CD14-positive monocyte (primary cell): ENCODE measurements at regions not wholly inside any gene's neighbourhood (a gene's known extent, or its start where the extent isn't known, plus 50 kb on each side); places are given as distances from the start of the nearest gene placed in this dataset.
"Not testable (repeated sequence)": the region's sequence is repeated elsewhere in the genome, so short reads cannot be mapped to it uniquely, and the experiment has no call there.

Experiments
- DNase-seq, 3 donors: peaks; one replicate each; pipeline ENCODE4 v3.0.0-alpha.2; 2011 to 2022
- H2AFZ ChIP-seq: 2 replicates; pipeline ENCODE4 v1.6.0; 2012; ENCODE audit warnings: mild to moderate bottlenecking, low read depth, low read length, inconsistent platforms; ENCODE audit not compliant: insufficient read depth, poor library complexity, severe bottlenecking
- H3K27ac ChIP-seq, 2 donors: 1 replicate in 1 of 2; 2 replicates in 1 of 2; pipeline ENCODE4 v1.5.1; 2012 to 2013; ENCODE audit warnings: low read length in 2 of 2, control low read depth in 1 of 2, inconsistent platforms in 1 of 2, low read depth in 1 of 2, mild to moderate bottlenecking in 1 of 2
- H3K27me3 ChIP-seq, 2 donors: one replicate each; pipeline versions ENCODE4 v1.6.0 to v1.6.1; 2011 to 2013; ENCODE audit warnings: low read length in 2 of 2; ENCODE audit not compliant: control insufficient read depth in 2 of 2, insufficient read depth in 2 of 2
- H3K36me3 ChIP-seq, 2 donors: replicated peaks in 1 of 2; 1 replicate in 1 of 2; 2 replicates in 1 of 2; pipeline versions ENCODE4 v1.5.1 to v1.6.1; 2012 to 2013; ENCODE audit warnings: low read length in 2 of 2, control low read depth in 1 of 2, inconsistent platforms in 1 of 2, mild to moderate bottlenecking in 1 of 2; ENCODE audit not compliant: insufficient read depth in 2 of 2, control insufficient read depth in 1 of 2
- H3K4me1 ChIP-seq, 2 donors: 1 replicate in 1 of 2; 2 replicates in 1 of 2; pipeline versions ENCODE4 v1.5.1 to v1.6.1; 2012 to 2013; ENCODE audit warnings: low read length in 2 of 2, control low read depth in 1 of 2, inconsistent platforms in 1 of 2, mild to moderate bottlenecking in 1 of 2, moderate library complexity in 1 of 2; ENCODE audit not compliant: insufficient read depth in 2 of 2, control insufficient read depth in 1 of 2
- H3K4me2 ChIP-seq: replicated peaks from 2 replicates; pipeline ENCODE3; 2012; ENCODE audit warnings: low read length, moderate library complexity, mild to moderate bottlenecking; ENCODE audit not compliant: poor library complexity, severe bottlenecking; ENCODE audit errors: extremely low read depth
- H3K4me3 ChIP-seq, 3 experiments: fragments of 200-600 bp in 1 of 3; sonication (generic) in 1 of 3; replicated peaks in 1 of 3; 1 replicate in 2 of 3; 2 replicates in 1 of 3; pipeline ENCODE4 v1.5.1; 2011 to 2013; ENCODE audit warnings: low read length in 3 of 3, mild to moderate bottlenecking in 3 of 3, control low read depth in 2 of 3, low read depth in 2 of 3, inconsistent platforms in 1 of 3, moderate library complexity in 1 of 3
- H3K79me2 ChIP-seq: 2 replicates; pipeline ENCODE4 v1.6.0; 2012; ENCODE audit warnings: mild to moderate bottlenecking, control low read depth, inconsistent platforms, low read length, moderate library complexity; ENCODE audit not compliant: insufficient read depth
- H3K9ac ChIP-seq: 2 replicates; pipeline ENCODE4 v1.6.0; 2017; ENCODE audit warnings: low read length, mild to moderate bottlenecking; ENCODE audit not compliant: insufficient read depth, poor library complexity, severe bottlenecking
- H3K9me3 ChIP-seq, 2 donors: replicated peaks in 1 of 2; 1 replicate in 1 of 2; 2 replicates in 1 of 2; pipeline versions ENCODE4 v1.5.1 to v1.6.1; 2012 to 2013; ENCODE audit warnings: low read length in 2 of 2, control low read depth in 1 of 2; ENCODE audit not compliant: control insufficient read depth in 1 of 2, insufficient read depth in 1 of 2
- H4K20me1 ChIP-seq: 2 replicates; pipeline ENCODE4 v1.6.0; 2012; ENCODE audit warnings: mild to moderate bottlenecking, low read length, control low read depth, moderate library complexity; ENCODE audit not compliant: insufficient read depth
- H3K27ac Mint-ChIP-seq, 7 donors: one replicate each; pipeline ENCODE4 v1.8.0; 2020; ENCODE audit warnings: mild to moderate bottlenecking in 7 of 7, mixed read lengths in 7 of 7, moderate library complexity in 6 of 7, inconsistent platforms in 2 of 7
- H3K27me3 Mint-ChIP-seq, 3 donors: one replicate each; pipeline ENCODE4 v1.8.0; 2021 to 2022; ENCODE audit warnings: low read depth in 3 of 3, mild to moderate bottlenecking in 3 of 3, mixed read lengths in 3 of 3, moderate library complexity in 3 of 3, inconsistent platforms in 1 of 3
- H3K36me3 Mint-ChIP-seq, 2 donors: one replicate each; pipeline ENCODE4 v1.8.0; 2020; ENCODE audit warnings: mixed read lengths in 2 of 2, inconsistent platforms in 1 of 2, mild to moderate bottlenecking in 1 of 2
- H3K4me1 Mint-ChIP-seq: one replicate; pipeline ENCODE4 v1.8.0; 2020; ENCODE audit warnings: mild to moderate bottlenecking, mixed read lengths
- H3K4me3 Mint-ChIP-seq, 2 donors: one replicate each; pipeline ENCODE4 v1.8.0; 2020; ENCODE audit warnings: mild to moderate bottlenecking in 2 of 2, mixed read lengths in 2 of 2, moderate library complexity in 1 of 2
- H3K9me3 Mint-ChIP-seq, 7 donors: one replicate each; pipeline ENCODE4 v1.8.0; 2020 to 2022; ENCODE audit warnings: mixed read lengths in 7 of 7, mild to moderate bottlenecking in 6 of 7, moderate library complexity in 6 of 7, inconsistent platforms in 2 of 7
- CTCF ChIP-seq: fragments of 200-600 bp; IDR thresholded peaks from one replicate; pipeline ENCODE4 v1.8.0; 2022; ENCODE audit warnings: antibody characterized with exemption, mild to moderate bottlenecking
- WGBS: methylation state at CpG from one replicate; pipeline ENCODE4 v1.1.5; 2013; ENCODE audit warnings: missing lambda C conversion rate; ENCODE audit not compliant: insufficient coverage; 5-methylcytosine and 5-hydroxymethylcytosine counted together
- intact Hi-C, 2 donors: fragments of 100-400 bp; cut with micrococcal nuclease; formaldehyde crosslinking; loops; one replicate each; pipeline versions ENCODE4 v1.15.0 to v1.15.1; 2023

GRCh38 chr3:81339040-81339845 is 422.2 kb downstream of the GBE1 start:
- WGBS, result no CpG with 5 or more reads among the region's 1 CpG

DNA sequence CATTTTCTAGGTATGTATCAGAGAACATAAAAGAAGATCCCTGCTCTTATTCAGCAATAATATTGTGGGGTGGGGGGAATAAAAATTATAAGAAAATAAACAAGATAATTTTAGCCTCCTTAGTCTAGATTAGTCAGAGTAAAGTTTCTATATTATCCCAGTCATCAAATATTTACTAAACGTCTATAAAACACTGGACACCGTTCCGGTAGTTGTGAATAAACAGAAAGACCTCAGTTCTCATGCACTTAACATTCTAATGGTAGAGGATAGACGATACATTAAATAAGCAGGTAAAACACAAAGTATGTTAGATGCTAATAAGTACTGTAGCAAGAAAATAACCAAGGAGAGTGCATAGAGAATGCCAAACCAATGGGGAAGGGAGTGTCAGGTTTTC is 425.0 kb downstream of the GBE1 start:
- Histone ChIP-seq H2AFZ (no peak overlapping the region), H3K4me3 (no peak overlapping the region), H3K4me1 (no peaks in the 10 kb centered on the region), H3K9ac (no peak overlapping the region), H3K79me2 (no peaks in the 10 kb centered on the region), H3K27me3 (no peaks in the 10 kb centered on the region), H3K9me3 (no peaks in the 10 kb centered on the region), H3K36me3 (no peaks in the 10 kb centered on the region), H3K4me2 (no peak overlapping the region), H3K27ac (no peak overlapping the region), H4K20me1 (no peaks in the 10 kb centered on the region)
- Mint-ChIP-seq H3K27me3 (no peaks in the 10 kb centered on the region), H3K27ac (no peak overlapping the region), H3K4me1 (no peaks in the 10 kb centered on the region), H3K9me3 (peaks cover 0 to 2% (median 0%) of the 10 kb centered on the region in 7 donors), H3K36me3 (no peaks in the 10 kb centered on the region), H3K4me3 (no peak overlapping the region)
- DNase-seq, result no peak
- WGBS, result no CpG with 5 or more reads among the region's 4 CpGs
- intact Hi-C loops, result no loop called here
- no peak for TF ChIP-seq CTCF

More at GRCh38 chr3:81339040-81339845, 422.2 kb downstream of the GBE1 start:
- Histone ChIP-seq H3K79me2 (no peaks in the 10 kb centered on the region), H3K4me1 (no peaks in the 10 kb centered on the region), H3K9me3 (no peaks in the 10 kb centered on the region), H2AFZ (no peak overlapping the region), H3K9ac (no peak overlapping the region), H3K4me3 (no peak overlapping the region), H3K36me3 (no peaks in the 10 kb centered on the region), H3K4me2 (no peak overlapping the region), H3K27me3 (no peaks in the 10 kb centered on the region), H3K27ac (no peak overlapping the region), H4K20me1 (no peaks in the 10 kb centered on the region)
- Mint-ChIP-seq H3K4me3 (no peak overlapping the region), H3K27me3 (peaks cover 0 to 1% (median 0%) of the 10 kb centered on the region in 3 donors), H3K4me1 (no peaks in the 10 kb centered on the region), H3K9me3 (peaks cover 0 to 2% (median 0%) of the 10 kb centered on the region in 7 donors), H3K36me3 (no peaks in the 10 kb centered on the region), H3K27ac (no peak overlapping the region)
- peak; percentile 29 for TF ChIP-seq CTCF
- intact Hi-C loops, result no loop called here
- no peak for DNase-seq

- H3K4me1 ChIP-seq, H3K79me2 ChIP-seq, H3K4me2 ChIP-seq, H3K9ac ChIP-seq, H3K9me3 ChIP-seq, H3K27ac Mint-ChIP-seq, H3K36me3 ChIP-seq, H3K27me3 ChIP-seq, H3K9me3 Mint-ChIP-seq, H3K4me3 ChIP-seq, H3K4me3 Mint-ChIP-seq, H3K27me3 Mint-ChIP-seq, H4K20me1 ChIP-seq, H2AFZ ChIP-seq, H3K27ac ChIP-seq, H3K4me1 Mint-ChIP-seq, intact Hi-C loops, DNase-seq, H3K36me3 Mint-ChIP-seq: not testable (repeated sequence)
- 92% methylated on average over 3 of the region's 7 CpGs for WGBS
Observed at GRCh38 chr3:81329835-81330234, 431.6 kb downstream of the GBE1 start.
